Astrocyte of the cerebellum (primary cell): ENCODE measurements at regions not wholly inside any gene's neighbourhood (a gene's known extent, or its start where the extent isn't known, plus 50 kb on each side); places are given as distances from the start of the nearest gene placed in this dataset.

Experiments used
- DNase-seq: peaks from one replicate; pipeline ENCODE4 v3.0.0-alpha.2; 2011; ENCODE audit warnings: low read depth
- H3K4me3 ChIP-seq: 2 replicates; pipeline ENCODE4 v1.5.1; 2011; ENCODE audit warnings: mild to moderate bottlenecking, low read depth, low read length, moderate library complexity
- in situ Hi-C: cut with HindIII; loops from 2 replicates; pipeline ENCODE4 v1.10.0; 2017; ENCODE audit warnings: low sequenced_read_pairs
- TF ChIP-seq, protein P1 (sequence below): IDR thresholded peaks from 2 replicates; pipeline ENCODE4 v1.5.1; 2012; ENCODE audit warnings: low read length, low read depth, moderate library complexity, mild to moderate bottlenecking; ENCODE audit errors: missing control alignments

DNA sequence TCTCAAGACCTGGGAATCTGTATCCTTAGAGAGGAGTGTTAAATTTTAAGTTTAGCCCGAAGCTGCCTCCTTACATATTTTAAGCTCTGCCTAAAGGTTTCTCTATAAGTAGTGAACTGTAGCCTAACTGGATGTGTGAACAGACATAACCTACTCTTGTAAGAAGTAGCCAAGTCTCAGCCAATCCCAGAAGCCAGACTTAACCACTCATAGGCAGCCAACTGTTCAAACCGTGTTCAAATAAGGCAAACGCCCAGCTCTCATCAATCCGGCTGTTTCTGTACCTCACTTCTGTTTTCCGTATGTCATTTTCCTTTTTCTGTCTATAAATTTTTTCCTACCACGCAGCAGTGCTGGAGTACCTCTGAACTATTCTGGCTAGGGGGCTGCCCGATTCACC lies 58.7 kb upstream of the HRH2 start:
- in situ Hi-C loops = no loop called here
- no peak for DNase-seq
- H3K4me3 ChIP-seq = no peak overlapping the region
- TF ChIP-seq, protein P1, sequence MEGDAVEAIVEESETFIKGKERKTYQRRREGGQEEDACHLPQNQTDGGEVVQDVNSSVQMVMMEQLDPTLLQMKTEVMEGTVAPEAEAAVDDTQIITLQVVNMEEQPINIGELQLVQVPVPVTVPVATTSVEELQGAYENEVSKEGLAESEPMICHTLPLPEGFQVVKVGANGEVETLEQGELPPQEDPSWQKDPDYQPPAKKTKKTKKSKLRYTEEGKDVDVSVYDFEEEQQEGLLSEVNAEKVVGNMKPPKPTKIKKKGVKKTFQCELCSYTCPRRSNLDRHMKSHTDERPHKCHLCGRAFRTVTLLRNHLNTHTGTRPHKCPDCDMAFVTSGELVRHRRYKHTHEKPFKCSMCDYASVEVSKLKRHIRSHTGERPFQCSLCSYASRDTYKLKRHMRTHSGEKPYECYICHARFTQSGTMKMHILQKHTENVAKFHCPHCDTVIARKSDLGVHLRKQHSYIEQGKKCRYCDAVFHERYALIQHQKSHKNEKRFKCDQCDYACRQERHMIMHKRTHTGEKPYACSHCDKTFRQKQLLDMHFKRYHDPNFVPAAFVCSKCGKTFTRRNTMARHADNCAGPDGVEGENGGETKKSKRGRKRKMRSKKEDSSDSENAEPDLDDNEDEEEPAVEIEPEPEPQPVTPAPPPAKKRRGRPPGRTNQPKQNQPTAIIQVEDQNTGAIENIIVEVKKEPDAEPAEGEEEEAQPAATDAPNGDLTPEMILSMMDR = no peak

DNA sequence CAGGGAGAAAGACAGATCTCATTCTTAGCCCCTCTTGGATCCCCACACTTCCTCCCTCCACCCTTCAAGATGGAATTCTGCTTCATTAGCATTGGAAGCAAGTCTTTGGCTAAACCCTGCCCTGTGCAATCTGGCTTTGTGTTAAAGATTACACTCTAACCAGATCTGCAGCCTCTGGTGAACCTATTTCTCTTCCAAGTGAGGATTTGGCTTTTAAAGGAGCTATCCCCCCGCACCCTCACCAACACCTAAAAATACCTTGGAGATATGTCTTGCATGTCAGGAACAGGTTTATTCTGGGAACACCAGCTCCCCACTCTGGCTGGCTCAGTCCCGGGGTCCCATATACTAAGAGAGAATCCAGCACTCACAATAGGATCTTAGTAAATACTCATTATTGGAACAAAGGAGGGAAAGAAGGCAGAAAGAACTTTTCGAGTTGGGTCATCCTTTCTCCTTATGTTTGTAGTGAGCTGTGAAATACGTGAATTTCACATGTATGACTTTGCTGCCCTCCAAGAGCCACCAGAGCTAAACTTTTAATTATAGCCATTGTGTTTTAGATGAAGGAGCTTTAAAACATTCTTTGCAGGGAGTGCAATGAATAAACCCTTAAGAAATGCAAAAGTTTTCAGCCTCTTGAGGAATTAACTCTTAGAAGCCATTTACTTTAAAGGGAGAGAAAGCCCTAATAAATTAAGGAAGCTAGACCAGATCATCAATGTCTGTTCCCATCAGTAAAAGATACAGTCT lies 53.7 kb upstream of the HRH2 start:
- TF ChIP-seq, protein P1 = no peak
- no peak for DNase-seq
- H3K4me3 ChIP-seq = no peak overlapping the region
- in situ Hi-C loops = no loop called here

DNA sequence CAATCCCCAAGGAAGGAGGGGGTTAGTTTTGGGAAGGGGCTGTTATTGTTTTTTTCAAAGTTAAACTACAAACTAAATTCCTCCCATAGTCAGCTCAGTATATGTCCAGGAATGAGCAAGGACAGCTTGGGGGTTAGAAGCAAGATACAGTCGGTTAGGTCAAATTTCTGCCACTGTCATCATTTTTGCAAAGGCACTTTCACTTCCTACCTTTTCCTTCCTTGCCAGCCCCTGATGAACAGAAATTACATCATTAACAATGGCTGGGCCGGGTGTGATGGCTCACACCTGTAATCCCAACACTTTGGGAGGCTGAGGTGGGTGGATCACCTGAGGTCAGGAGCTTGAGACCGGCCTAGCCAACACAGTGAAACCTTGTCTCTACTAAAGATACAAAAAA lies 51.5 kb upstream of the HRH2 start:
- TF ChIP-seq, protein P1 = no peak
- no peak overlapping the region for H3K4me3 ChIP-seq
- no peak for DNase-seq
- in situ Hi-C loops = no loop called here
